ENCODE measurements at regions not wholly inside any gene's neighbourhood (a gene's known extent, or its start where the extent isn't known, plus 50 kb on each side); places are given as distances from the start of the nearest gene placed in this dataset.

GRCh38 chr7:113431406-113431805 is 313.1 kb upstream of the SMIM30 start:
- TF ChIP-seq CTCF (IDR thresholded peaks at IDR 0.05), result no peak
- DNase-seq (no peak), ATAC-seq (no peak)
- no peaks in the 10 kb centered on the region for H3K9me3 ChIP-seq
- no peak overlapping the region for H3K4me3 ChIP-seq
- H3K4me1 ChIP-seq (ENCODE audit: low read depth), result no peaks in the 10 kb centered on the region
- intact Hi-C loops (cut with DNase I, micrococcal nuclease), result no loop called here
- no peaks in the 10 kb centered on the region for H3K36me3 ChIP-seq (ENCODE audit: low read depth)

- intact Hi-C loops (cut with DNase I, micrococcal nuclease), result loop anchor here (5.0 to 10.0 kb wide), 2 partner anchors 870 to 872 kb away; no protein-coding TSS in a partner anchor
- Histone ChIP-seq H3K36me3 (ENCODE audit: low read depth) (no peaks in the 10 kb centered on the region), H3K4me1 (ENCODE audit: low read depth) (no peaks in the 10 kb centered on the region), H3K4me3 (no peak overlapping the region), H3K9me3 (no peaks in the 10 kb centered on the region)
- ATAC-seq (no peak), DNase-seq (no peak)
- TF ChIP-seq CTCF (IDR thresholded peaks at IDR 0.05), result no peak
These were observed 305.9 kb upstream of the SMIM30 start for GRCh38 chr7:113424185-113424817.

- intact Hi-C loops (cut with DNase I, micrococcal nuclease), result loop anchor here (5.0 to 10.0 kb wide), 2 partner anchors 867 to 870 kb away; no protein-coding TSS in a partner anchor
- peak; percentile 44 for TF ChIP-seq CTCF (IDR thresholded peaks at IDR 0.05)
- Histone ChIP-seq H3K9me3 (no peaks in the 10 kb centered on the region), H3K36me3 (ENCODE audit: low read depth) (no peaks in the 10 kb centered on the region), H3K4me3 (no peak overlapping the region), H3K4me1 (ENCODE audit: low read depth) (no peaks in the 10 kb centered on the region)
- ATAC-seq (peak; percentile 93), DNase-seq (peak; percentile 45 to 96 (median 47))
These were observed 303.5 kb upstream of the SMIM30 start for GRCh38 chr7:113421696-113422330.

- TF ChIP-seq CTCF (IDR thresholded peaks at IDR 0.05), result no peak
- Histone ChIP-seq H3K4me1 (ENCODE audit: low read depth) (no peaks in the 10 kb centered on the region), H3K36me3 (ENCODE audit: low read depth) (no peaks in the 10 kb centered on the region), H3K9me3 (no peaks in the 10 kb centered on the region), H3K4me3 (no peak overlapping the region)
- ATAC-seq, result no peak
- intact Hi-C loops (cut with DNase I, micrococcal nuclease), result no loop called here
- no peak for DNase-seq
These were observed 296.2 kb upstream of the SMIM30 start for GRCh38 chr7:113414401-113415035.

- no peaks in the 10 kb centered on the region for H3K36me3 ChIP-seq (ENCODE audit: low read depth)
- H3K9me3 ChIP-seq, result no peaks in the 10 kb centered on the region
- intact Hi-C loops (cut with DNase I, micrococcal nuclease), result no loop called here
- DNase-seq, result no peak
- no peak overlapping the region for H3K4me3 ChIP-seq
- no peaks in the 10 kb centered on the region for H3K4me1 ChIP-seq (ENCODE audit: low read depth)
- ATAC-seq, result no peak
- no peak for TF ChIP-seq CTCF (IDR thresholded peaks at IDR 0.05)
These were observed 294.1 kb upstream of the SMIM30 start for GRCh38 chr7:113412410-113412809.
